HG02852 (cell line): ENCODE measurements at regions not wholly inside any gene's neighbourhood (a gene's known extent, or its start where the extent isn't known, plus 50 kb on each side); places are given as distances from the start of the nearest gene placed in this dataset.
"Not testable (repeated sequence)": the region's sequence is repeated elsewhere in the genome, so short reads cannot be mapped to it uniquely, and the experiment has no call there.

Experiments used
- ATAC-seq: cut with Tn5 transposase; IDR thresholded peaks from one replicate; pipeline ENCODE4 v1.9.1; 2021; ENCODE audit warnings: mild to moderate bottlenecking, moderate library complexity; ENCODE audit not compliant: unreplicated experiment

GRCh38 chr15:22665059-22665702 lies 121.3 kb upstream of the NIPA1 start:
- not testable (repeated sequence) for ATAC-seq

- not testable (repeated sequence) for ATAC-seq
Measured at GRCh38 chr15:22665711-22666110, 120.7 kb upstream of the NIPA1 start.

GRCh38 chr15:22684786-22685185 lies 101.7 kb upstream of the NIPA1 start:
- not testable (repeated sequence) for ATAC-seq

GRCh38 chr15:22699881-22700280 lies 86.6 kb upstream of the NIPA1 start:
- ATAC-seq, result not testable (repeated sequence)

GRCh38 chr15:22710831-22711341 lies 75.6 kb upstream of the NIPA1 start:
- ATAC-seq, result not testable (repeated sequence)

GRCh38 chr15:22713933-22714332 lies 72.5 kb upstream of the NIPA1 start:
- not testable (repeated sequence) for ATAC-seq

- not testable (repeated sequence) for ATAC-seq
Measured at GRCh38 chr15:22714358-22715132, 71.9 kb upstream of the NIPA1 start.

GRCh38 chr15:22715133-22715845 lies 71.2 kb upstream of the NIPA1 start:
- not testable (repeated sequence) for ATAC-seq

- ATAC-seq, result not testable (repeated sequence)
Measured at GRCh38 chr15:22719980-22720379, 66.5 kb upstream of the NIPA1 start.

GRCh38 chr15:22726104-22726503 lies 60.3 kb upstream of the NIPA1 start:
- not testable (repeated sequence) for ATAC-seq

GRCh38 chr15:22735067-22735466 lies 51.4 kb upstream of the NIPA1 start:
- not testable (repeated sequence) for ATAC-seq

GRCh38 chr15:22735781-22736180 lies 50.7 kb upstream of the NIPA1 start:
- no peak for ATAC-seq

GRCh38 chr15:22736200-22736599 lies 50.2 kb upstream of the NIPA1 start:
- ATAC-seq, result not testable (repeated sequence)
